Keratinocyte (primary cell): ENCODE measurements at regions not wholly inside any gene's neighbourhood (a gene's known extent, or its start where the extent isn't known, plus 50 kb on each side); places are given as distances from the start of the nearest gene placed in this dataset.

Source experiments
- DNase-seq: peaks from one replicate; pipeline ENCODE4 v3.0.0-alpha.2; 2011; ENCODE audit warnings: low read depth, missing footprints, low spot score
- FAIRE-seq: peaks from 2 replicates; lab custom pipeline; 2011; peaks lifted over from hg19 to GRCh38; lab: Jason Lieb, UNC
- H2AFZ ChIP-seq: 2 replicates; pipeline ENCODE4 v1.6.0; 2012; ENCODE audit warnings: low read length, control low read depth, inconsistent platforms; ENCODE audit not compliant: control insufficient read depth
- H3K27ac ChIP-seq: 2 replicates; pipeline ENCODE4 v1.5.1; 2011; ENCODE audit warnings: low read length; ENCODE audit not compliant: control insufficient read depth, insufficient read depth
- H3K27me3 ChIP-seq: 3 replicates; pipeline ENCODE4 v1.6.0; 2011; ENCODE audit warnings: low read length; ENCODE audit not compliant: control insufficient read depth, insufficient read depth; ENCODE audit errors: extremely low read depth
- H3K36me3 ChIP-seq, 2 experiments: 2 replicates in 1 of 2; 3 replicates in 1 of 2; pipeline ENCODE4 v1.5.1; 2011; ENCODE audit warnings: low read length in 2 of 2, mild to moderate bottlenecking in 1 of 2; ENCODE audit not compliant: control insufficient read depth in 2 of 2, insufficient read depth in 2 of 2; ENCODE audit errors: extremely low read depth in 1 of 2
- H3K4me1 ChIP-seq: 3 replicates; pipeline ENCODE4 v1.5.1; 2011; ENCODE audit warnings: low read length; ENCODE audit not compliant: control insufficient read depth, insufficient read depth; ENCODE audit errors: extremely low read depth
- H3K4me2 ChIP-seq: 3 replicates; pipeline ENCODE4 v1.6.0; 2011; ENCODE audit warnings: low read depth, low read length; ENCODE audit not compliant: control insufficient read depth, insufficient read depth; ENCODE audit errors: extremely low read depth
- H3K4me3 ChIP-seq, 3 experiments: fragments of 200-600 bp in 1 of 3; sonication (generic) in 1 of 3; 2 replicates in 2 of 3; 3 replicates in 1 of 3; pipeline ENCODE4 v1.5.1; 2011 to 2016; ENCODE audit warnings: low read length in 3 of 3, mild to moderate bottlenecking in 3 of 3, control low read depth in 2 of 3, inconsistent platforms in 1 of 3, low read depth in 1 of 3, mixed read lengths in 1 of 3, mixed run types in 1 of 3, moderate library complexity in 1 of 3; ENCODE audit not compliant: control insufficient read depth in 2 of 3, insufficient read depth in 2 of 3; ENCODE audit errors: extremely low read depth in 1 of 3
- H3K79me2 ChIP-seq: 2 replicates; pipeline ENCODE4 v1.6.0; 2012; ENCODE audit warnings: low read length; ENCODE audit not compliant: control insufficient read depth, insufficient read depth
- H3K9ac ChIP-seq: 3 replicates; pipeline ENCODE4 v1.6.0; 2011; ENCODE audit warnings: low read length; ENCODE audit not compliant: control insufficient read depth, insufficient read depth; ENCODE audit errors: extremely low read depth
- H3K9me1 ChIP-seq: 3 replicates; pipeline ENCODE4 v1.6.0; 2011; ENCODE audit warnings: low read length; ENCODE audit not compliant: control insufficient read depth, insufficient read depth; ENCODE audit errors: extremely low read depth
- H3K9me3 ChIP-seq: 2 replicates; pipeline ENCODE4 v1.5.1; 2012; ENCODE audit warnings: low read depth, low read length; ENCODE audit not compliant: control insufficient read depth
- H4K20me1 ChIP-seq: 3 replicates; pipeline ENCODE4 v1.6.0; 2011; ENCODE audit warnings: low read length; ENCODE audit not compliant: control insufficient read depth, insufficient read depth; ENCODE audit errors: extremely low read depth
- CTCF ChIP-seq, 3 experiments: IDR thresholded peaks in 1 of 3; conservative IDR thresholded peaks in 1 of 3; optimal IDR thresholded peaks in 1 of 3; 2 replicates in 2 of 3; 3 replicates in 1 of 3; pipeline versions ENCODE3 to v1.5.1; 2011; ENCODE audit warnings: low read length in 3 of 3, mild to moderate bottlenecking in 3 of 3, moderate library complexity in 2 of 3, control low read depth in 1 of 3, inconsistent platforms in 1 of 3; ENCODE audit not compliant: insufficient read depth in 2 of 3; ENCODE audit errors: extremely low read depth in 1 of 3
- EZH2 ChIP-seq: IDR thresholded peaks from one replicate; pipeline ENCODE4 v1.6.1; 2012; ENCODE audit warnings: inconsistent platforms, mild to moderate bottlenecking, low read length, moderate library complexity
- dilution Hi-C: fragments of 300-500 bp; cut with MboI; formaldehyde crosslinking; loops from one replicate; pipeline ENCODE4 v1.7.0; 2020; ENCODE audit warnings: low sequenced_read_pairs; ENCODE audit not compliant: extremely low pct_ligation_motif_present

DNA sequence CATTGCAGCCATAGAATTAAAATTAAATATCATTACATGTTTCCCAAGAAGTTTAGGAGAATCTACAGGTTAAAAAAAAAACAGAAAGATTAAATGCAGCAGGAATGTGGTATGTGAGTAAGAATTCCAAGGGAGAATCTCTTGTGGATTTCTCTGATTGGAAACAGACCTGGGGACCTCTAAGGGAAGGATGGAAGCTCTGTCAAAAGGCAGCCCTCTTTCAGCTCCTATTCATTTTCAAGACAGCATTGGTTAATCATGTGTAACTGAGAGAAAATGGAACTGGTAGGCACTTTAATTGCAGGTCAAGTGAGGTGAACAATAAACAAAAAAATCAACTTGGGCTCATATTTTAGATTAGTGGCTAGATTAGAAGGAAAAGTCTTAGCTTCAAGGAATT lies 81.4 kb upstream of the MTPN start:
- Histone ChIP-seq H3K9me3 (no peaks in the 10 kb centered on the region), H3K27me3 (no peaks in the 10 kb centered on the region), H3K4me3 (no peak overlapping the region), H3K79me2 (no peaks in the 10 kb centered on the region), H3K4me1 (no peaks in the 10 kb centered on the region), H3K4me2 (no peak overlapping the region), H3K9me1 (no peaks in the 10 kb centered on the region), H3K36me3 (no peaks in the 10 kb centered on the region), H4K20me1 (no peaks in the 10 kb centered on the region), H2AFZ (no peak overlapping the region), H3K9ac (no peak overlapping the region), H3K27ac (no peak overlapping the region)
- no peak for FAIRE-seq
- TF ChIP-seq CTCF (optimal IDR thresholded peaks at IDR 0.05 in 1 of 3, IDR thresholded peaks at IDR 0.05 in 1 of 3, conservative IDR thresholded peaks at IDR 0.05 in 1 of 3; ENCODE audit: extremely low read depth in 1 of 3, insufficient read depth in 2 of 3, low read length in 3 of 3) (no peak), EZH2 (no peak)
- DNase-seq = no peak
- dilution Hi-C loops = no loop called here

GRCh38 chr7:136057509-136057908 lies 80.3 kb upstream of the MTPN start:
- Histone ChIP-seq H3K4me3 (no peak overlapping the region), H3K79me2 (no peaks in the 10 kb centered on the region), H3K4me2 (no peak overlapping the region), H3K9me1 (no peaks in the 10 kb centered on the region), H2AFZ (no peak overlapping the region), H3K4me1 (no peaks in the 10 kb centered on the region), H3K27me3 (no peaks in the 10 kb centered on the region), H3K9me3 (no peaks in the 10 kb centered on the region), H3K27ac (no peak overlapping the region), H4K20me1 (no peaks in the 10 kb centered on the region), H3K36me3 (no peaks in the 10 kb centered on the region), H3K9ac (no peak overlapping the region)
- DNase-seq (no peak), FAIRE-seq (no peak)
- dilution Hi-C loops = no loop called here
- no peak for TF ChIP-seq CTCF (optimal IDR thresholded peaks at IDR 0.05 in 1 of 3, IDR thresholded peaks at IDR 0.05 in 1 of 3, conservative IDR thresholded peaks at IDR 0.05 in 1 of 3; ENCODE audit: extremely low read depth in 1 of 3, insufficient read depth in 2 of 3, low read length in 3 of 3)
